ENCODE measurements at regions not wholly inside any gene's neighbourhood (a gene's known extent, or its start where the extent isn't known, plus 50 kb on each side); places are given as distances from the start of the nearest gene placed in this dataset.
"Not testable (repeated sequence)": the region's sequence is repeated elsewhere in the genome, so short reads cannot be mapped to it uniquely, and the experiment has no call there.

GRCh38 chr6:14569394-14569793, 451.8 kb downstream of the CD83 start:
- TF ChIP-seq CTCF (IDR thresholded peaks at IDR 0.05; ENCODE audit: unreplicated experiment), result no peak
- no TSS peak for BruUV-seq (replicated peaks)
- Mint-ChIP-seq H3K27me3 (ENCODE audit: unreplicated experiment) (peaks cover 39% of the 10 kb centered on the region), H3K27ac (ENCODE audit: unreplicated experiment) (no peak overlapping the region), H3K4me3 (ENCODE audit: low read depth, unreplicated experiment) (no peak overlapping the region), H3K36me3 (ENCODE audit: insufficient read depth, unreplicated experiment) (no peaks in the 10 kb centered on the region), H3K9me3 (ENCODE audit: low read depth, unreplicated experiment) (peaks cover 7% of the 10 kb centered on the region), H3K4me1 (ENCODE audit: low read depth, unreplicated experiment) (peaks cover 15% of the 10 kb centered on the region)
- no peak for DNase-seq
- intact Hi-C loops (cut with micrococcal nuclease; ENCODE audit: unreplicated experiment), result no loop called here
- CTCF ChIA-PET, result interaction anchor here (0.8 kb wide), 1 partner anchor 440 kb away, joined by 4 read pairs; no protein-coding TSS in a partner anchor

DNA sequence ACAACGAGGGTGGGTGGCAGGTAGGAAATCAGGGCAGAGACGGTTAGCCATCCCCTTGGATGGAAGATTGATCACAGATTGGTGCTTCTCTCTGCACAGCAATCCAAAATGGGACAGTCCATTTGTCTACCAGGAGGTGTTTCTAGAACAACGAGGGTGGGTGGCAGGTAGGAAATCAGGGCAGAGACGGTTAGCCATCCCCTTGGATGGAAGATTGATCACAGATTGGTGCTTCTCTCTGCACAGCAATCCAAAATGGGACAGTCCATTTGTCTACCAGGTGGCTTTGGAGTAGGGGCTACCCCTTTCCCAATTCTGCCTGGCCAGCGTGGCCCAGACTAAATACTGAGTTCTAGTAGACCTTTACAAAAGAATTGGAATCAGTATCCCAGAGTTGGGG, 452.3 kb downstream of the CD83 start:
- CTCF ChIA-PET; H3K27ac Mint-ChIP-seq (ENCODE audit: unreplicated experiment); H3K4me3 Mint-ChIP-seq (ENCODE audit: low read depth, unreplicated experiment); H3K36me3 Mint-ChIP-seq (ENCODE audit: insufficient read depth, unreplicated experiment); H3K9me3 Mint-ChIP-seq (ENCODE audit: low read depth, unreplicated experiment); intact Hi-C loops (cut with micrococcal nuclease; ENCODE audit: unreplicated experiment); DNase-seq; BruUV-seq (replicated peaks): not testable (repeated sequence)
- peaks cover 15% of the 10 kb centered on the region for H3K4me1 Mint-ChIP-seq (ENCODE audit: low read depth, unreplicated experiment)
- H3K27me3 Mint-ChIP-seq (ENCODE audit: unreplicated experiment), result peaks cover 43% of the 10 kb centered on the region

DNA sequence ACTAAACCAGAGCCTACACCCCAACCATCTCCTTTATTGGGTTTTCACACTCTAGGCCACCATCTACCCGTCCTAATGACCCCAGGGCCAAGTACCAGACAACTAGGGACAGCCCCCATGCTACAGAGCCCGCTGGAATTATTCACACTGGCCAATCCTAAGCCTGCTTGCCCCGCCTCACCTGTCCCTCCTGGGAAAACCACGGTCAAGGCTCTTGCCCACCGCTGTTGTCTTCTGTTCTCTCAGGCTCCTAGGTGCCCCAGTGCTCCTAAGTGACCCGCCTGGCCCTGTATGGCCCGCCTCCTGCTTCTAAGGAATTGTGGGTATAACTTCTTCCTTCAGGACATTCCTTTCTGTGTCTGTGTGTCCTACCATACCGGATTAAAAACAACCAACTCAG, 453.4 kb downstream of the CD83 start:
- DNase-seq, result no peak
- intact Hi-C loops (cut with micrococcal nuclease; ENCODE audit: unreplicated experiment), result no loop called here
- no TSS peak for BruUV-seq (replicated peaks)
- no peaks in the 10 kb centered on the region for H3K36me3 Mint-ChIP-seq (ENCODE audit: insufficient read depth, unreplicated experiment)
- no peak overlapping the region for H3K4me3 Mint-ChIP-seq (ENCODE audit: low read depth, unreplicated experiment)
- H3K27ac Mint-ChIP-seq (ENCODE audit: unreplicated experiment), result no peak overlapping the region
- CTCF ChIA-PET, result no interaction called here
- no peak for TF ChIP-seq CTCF (IDR thresholded peaks at IDR 0.05; ENCODE audit: unreplicated experiment)
- peaks cover 45% of the 10 kb centered on the region for H3K27me3 Mint-ChIP-seq (ENCODE audit: unreplicated experiment)
- H3K4me1 Mint-ChIP-seq (ENCODE audit: low read depth, unreplicated experiment), result peaks cover 15% of the 10 kb centered on the region
- H3K9me3 Mint-ChIP-seq (ENCODE audit: low read depth, unreplicated experiment), result peaks cover 7% of the 10 kb centered on the region

DNA sequence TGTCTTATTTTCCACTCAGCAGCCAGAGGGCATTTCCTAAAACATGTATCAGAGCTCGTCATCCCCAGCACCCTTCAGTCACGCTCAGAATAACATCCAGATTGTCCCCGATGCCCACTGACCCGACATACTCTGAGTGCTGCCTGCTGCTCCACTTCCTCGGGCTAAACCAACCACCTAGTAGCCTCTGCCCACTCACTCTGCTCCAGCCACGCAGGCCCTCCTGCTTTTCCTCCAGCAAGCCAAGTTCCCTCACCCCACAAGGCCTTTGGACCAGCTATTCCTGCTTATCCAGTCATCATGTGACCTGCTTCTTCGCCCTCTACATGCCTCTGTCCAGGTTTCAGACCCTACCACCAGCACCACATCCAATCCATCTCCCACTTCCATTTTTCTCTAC, 454.2 kb downstream of the CD83 start:
- Mint-ChIP-seq H3K27ac (ENCODE audit: unreplicated experiment) (no peak overlapping the region), H3K4me3 (ENCODE audit: low read depth, unreplicated experiment) (no peak overlapping the region), H3K9me3 (ENCODE audit: low read depth, unreplicated experiment) (peaks cover 9% of the 10 kb centered on the region), H3K36me3 (ENCODE audit: insufficient read depth, unreplicated experiment) (no peaks in the 10 kb centered on the region), H3K4me1 (ENCODE audit: low read depth, unreplicated experiment) (peaks cover 14% of the 10 kb centered on the region), H3K27me3 (ENCODE audit: unreplicated experiment) (peaks cover 45% of the 10 kb centered on the region)
- no peak for TF ChIP-seq CTCF (IDR thresholded peaks at IDR 0.05; ENCODE audit: unreplicated experiment)
- CTCF ChIA-PET, result no interaction called here
- intact Hi-C loops (cut with micrococcal nuclease; ENCODE audit: unreplicated experiment), result no loop called here
- DNase-seq, result no peak
- BruUV-seq (replicated peaks), result no TSS peak

GRCh38 chr6:14573267-14573666, 455.7 kb downstream of the CD83 start:
- no peak overlapping the region for H3K27ac Mint-ChIP-seq (ENCODE audit: unreplicated experiment)
- peaks cover 45% of the 10 kb centered on the region for H3K27me3 Mint-ChIP-seq (ENCODE audit: unreplicated experiment)
- no peaks in the 10 kb centered on the region for H3K36me3 Mint-ChIP-seq (ENCODE audit: insufficient read depth, unreplicated experiment)
- CTCF ChIA-PET, result no interaction called here
- no peak for TF ChIP-seq CTCF (IDR thresholded peaks at IDR 0.05; ENCODE audit: unreplicated experiment)
- H3K4me3 Mint-ChIP-seq (ENCODE audit: low read depth, unreplicated experiment), result no peak overlapping the region
- BruUV-seq (replicated peaks), result no TSS peak
- H3K4me1 Mint-ChIP-seq (ENCODE audit: low read depth, unreplicated experiment), result peaks cover 8% of the 10 kb centered on the region
- H3K9me3 Mint-ChIP-seq (ENCODE audit: low read depth, unreplicated experiment), result peaks cover 9% of the 10 kb centered on the region
- intact Hi-C loops (cut with micrococcal nuclease; ENCODE audit: unreplicated experiment), result no loop called here
- DNase-seq, result no peak
